HAP-1 (cell line): ENCODE measurements at regions not wholly inside any gene's neighbourhood (a gene's known extent, or its start where the extent isn't known, plus 50 kb on each side); places are given as distances from the start of the nearest gene placed in this dataset.

Source experiments
- DNase-seq, 2 experiments: peaks; one replicate each; pipeline ENCODE4 v3.0.0-alpha.2; 2016 to 2020; ENCODE audit warnings: low spot score in 2 of 2
- H3K27me3 ChIP-seq: fragments of 250-450 bp; sonication (Bioruptor Pico); 2 replicates; pipeline ENCODE4 v1.5.1; 2020; ENCODE audit warnings: low read depth, mild to moderate bottlenecking, moderate library complexity
- H3K36me3 ChIP-seq: fragments of 250-450 bp; sonication (Bioruptor Pico); replicated peaks from 2 replicates; pipeline ENCODE4 v1.5.1; 2020; ENCODE audit warnings: mild to moderate bottlenecking
- H3K4me1 ChIP-seq: fragments of 250-450 bp; sonication (Bioruptor Pico); 2 replicates; pipeline ENCODE4 v1.5.1; 2020; ENCODE audit warnings: mild to moderate bottlenecking
- H3K4me3 ChIP-seq: fragments of 250-450 bp; sonication (Bioruptor Pico); 2 replicates; pipeline ENCODE4 v1.5.1; 2020; ENCODE audit warnings: mild to moderate bottlenecking, moderate library complexity
- H3K9me3 ChIP-seq: fragments of 250-450 bp; sonication (Bioruptor Pico); 2 replicates; pipeline ENCODE4 v1.5.1; 2020; ENCODE audit warnings: mild to moderate bottlenecking, moderate library complexity
- in situ Hi-C: fragments of 300-500 bp; cut with MboI; formaldehyde crosslinking; loops from 3 replicates; pipeline ENCODE4 v1.14.3; 2020; ENCODE audit warnings: low sequenced_read_pairs, inconsistent platforms, mixed read lengths

- Histone ChIP-seq H3K4me3 (no peak overlapping the region), H3K36me3 (no peaks in the 10 kb centered on the region)
- in situ Hi-C loops: no loop called here
Observed at GRCh38 chr13:26475176-26476110, 82.0 kb upstream of the WASF3 start.

GRCh38 chr13:26476111-26476781, 81.2 kb upstream of the WASF3 start:
- Histone ChIP-seq H3K36me3 (no peaks in the 10 kb centered on the region), H3K9me3 (no peaks in the 10 kb centered on the region), H3K4me3 (no peak overlapping the region), H3K4me1 (no peaks in the 10 kb centered on the region), H3K27me3 (no peaks in the 10 kb centered on the region)
- in situ Hi-C loops: no loop called here
- DNase-seq: no peak

More at GRCh38 chr13:26475176-26476110, 82.0 kb upstream of the WASF3 start:
- DNase-seq: no peak
- Histone ChIP-seq H3K9me3 (no peaks in the 10 kb centered on the region), H3K4me1 (no peaks in the 10 kb centered on the region), H3K27me3 (no peaks in the 10 kb centered on the region)

- Histone ChIP-seq H3K9me3 (no peaks in the 10 kb centered on the region), H3K36me3 (no peaks in the 10 kb centered on the region), H3K4me1 (no peaks in the 10 kb centered on the region), H3K27me3 (no peaks in the 10 kb centered on the region), H3K4me3 (no peak overlapping the region)
- in situ Hi-C loops: no loop called here
- no peak for DNase-seq
Observed at GRCh38 chr13:26476782-26477142, 80.7 kb upstream of the WASF3 start.

GRCh38 chr13:26477681-26478080, 79.8 kb upstream of the WASF3 start:
- Histone ChIP-seq H3K4me1 (no peaks in the 10 kb centered on the region), H3K9me3 (no peaks in the 10 kb centered on the region), H3K4me3 (no peak overlapping the region), H3K27me3 (no peaks in the 10 kb centered on the region), H3K36me3 (no peaks in the 10 kb centered on the region)
- in situ Hi-C loops: no loop called here
- no peak for DNase-seq

- Histone ChIP-seq H3K4me3 (no peak overlapping the region), H3K27me3 (no peaks in the 10 kb centered on the region), H3K4me1 (no peaks in the 10 kb centered on the region), H3K9me3 (no peaks in the 10 kb centered on the region), H3K36me3 (no peaks in the 10 kb centered on the region)
- in situ Hi-C loops: no loop called here
- no peak for DNase-seq
Observed at GRCh38 chr13:26480246-26480855, 77.1 kb upstream of the WASF3 start.

GRCh38 chr13:26482451-26483197, 74.9 kb upstream of the WASF3 start:
- DNase-seq: peak; percentile 67 to 81
- no peaks in the 10 kb centered on the region for H3K36me3 ChIP-seq
- in situ Hi-C loops: no loop called here
- H3K9me3 ChIP-seq: no peaks in the 10 kb centered on the region
- H3K4me1 ChIP-seq: no peaks in the 10 kb centered on the region
- no peak overlapping the region for H3K4me3 ChIP-seq
- no peaks in the 10 kb centered on the region for H3K27me3 ChIP-seq

GRCh38 chr13:26483546-26483945, 73.9 kb upstream of the WASF3 start:
- no peak overlapping the region for H3K4me3 ChIP-seq
- no peaks in the 10 kb centered on the region for H3K36me3 ChIP-seq
- H3K27me3 ChIP-seq: no peaks in the 10 kb centered on the region
- no peaks in the 10 kb centered on the region for H3K9me3 ChIP-seq
- H3K4me1 ChIP-seq: no peaks in the 10 kb centered on the region
- in situ Hi-C loops: no loop called here
- DNase-seq: no peak

GRCh38 chr13:26484196-26484595, 73.3 kb upstream of the WASF3 start:
- in situ Hi-C loops: no loop called here

GRCh38 chr13:26485288-26485687, 72.2 kb upstream of the WASF3 start:
- DNase-seq: no peak
- Histone ChIP-seq H3K4me1 (no peaks in the 10 kb centered on the region), H3K27me3 (no peaks in the 10 kb centered on the region), H3K36me3 (no peaks in the 10 kb centered on the region), H3K9me3 (no peaks in the 10 kb centered on the region), H3K4me3 (no peak overlapping the region)
- in situ Hi-C loops: loop anchor here (5.0 kb wide), 1 partner anchor 212 kb away; no protein-coding TSS in a partner anchor

More at GRCh38 chr13:26484196-26484595, 73.3 kb upstream of the WASF3 start:
- no peak for DNase-seq
- Histone ChIP-seq H3K36me3 (no peaks in the 10 kb centered on the region), H3K4me3 (no peak overlapping the region), H3K27me3 (no peaks in the 10 kb centered on the region), H3K4me1 (no peaks in the 10 kb centered on the region), H3K9me3 (no peaks in the 10 kb centered on the region)

- Histone ChIP-seq H3K36me3 (no peaks in the 10 kb centered on the region), H3K27me3 (no peaks in the 10 kb centered on the region), H3K4me1 (no peaks in the 10 kb centered on the region), H3K4me3 (no peak overlapping the region), H3K9me3 (no peaks in the 10 kb centered on the region)
- in situ Hi-C loops: loop anchor here (5.0 kb wide), 1 partner anchor 212 kb away; no protein-coding TSS in a partner anchor
- DNase-seq: no peak
Observed at GRCh38 chr13:26485786-26486185, 71.7 kb upstream of the WASF3 start.

- Histone ChIP-seq H3K27me3 (no peaks in the 10 kb centered on the region), H3K4me3 (no peak overlapping the region), H3K36me3 (no peaks in the 10 kb centered on the region), H3K4me1 (no peaks in the 10 kb centered on the region), H3K9me3 (no peaks in the 10 kb centered on the region)
- in situ Hi-C loops: loop anchor here (5.0 kb wide), 1 partner anchor 211 kb away; no protein-coding TSS in a partner anchor
- DNase-seq: no peak
Observed at GRCh38 chr13:26486550-26486949, 70.9 kb upstream of the WASF3 start.

GRCh38 chr13:26487781-26488180, 69.7 kb upstream of the WASF3 start:
- H3K27me3 ChIP-seq: no peaks in the 10 kb centered on the region
- no peaks in the 10 kb centered on the region for H3K4me1 ChIP-seq
- no peaks in the 10 kb centered on the region for H3K36me3 ChIP-seq
- no peak for DNase-seq
- H3K9me3 ChIP-seq: no peaks in the 10 kb centered on the region
- H3K4me3 ChIP-seq: no peak overlapping the region
- in situ Hi-C loops: loop anchor here (5.0 kb wide), 1 partner anchor 210 kb away; no protein-coding TSS in a partner anchor

GRCh38 chr13:26488236-26489003, 69.1 kb upstream of the WASF3 start:
- no peaks in the 10 kb centered on the region for H3K9me3 ChIP-seq
- in situ Hi-C loops: loop anchor here (5.0 kb wide), 1 partner anchor 209 kb away; no protein-coding TSS in a partner anchor
- H3K4me1 ChIP-seq: no peaks in the 10 kb centered on the region
- H3K4me3 ChIP-seq: no peak overlapping the region
- no peak for DNase-seq
- H3K27me3 ChIP-seq: no peaks in the 10 kb centered on the region
- H3K36me3 ChIP-seq: no peaks in the 10 kb centered on the region
